ENCODE measurements at regions not wholly inside any gene's neighbourhood (a gene's known extent, or its start where the extent isn't known, plus 50 kb on each side); places are given as distances from the start of the nearest gene placed in this dataset.

DNA sequence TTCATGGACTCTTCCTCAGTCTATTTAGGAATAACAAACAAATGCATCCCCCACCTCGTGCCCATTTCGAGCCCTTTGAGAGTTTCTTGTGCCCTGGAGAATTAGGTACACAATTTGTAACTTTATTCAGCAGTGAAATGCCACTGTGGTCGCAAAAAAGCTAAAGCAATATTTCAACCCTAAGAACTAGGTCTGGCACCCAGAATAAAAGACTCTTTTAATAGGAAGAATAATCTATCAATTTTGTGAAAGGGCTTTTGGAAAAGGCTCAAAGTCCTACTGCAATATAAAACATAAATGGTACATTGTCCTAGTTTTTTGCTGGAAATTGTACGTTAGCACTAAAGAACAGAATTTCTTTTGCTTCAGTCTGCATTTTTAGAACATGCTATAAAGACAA, 304.6 kb upstream of the TENM3 start:
- peaks cover 3% of the 10 kb centered on the region for H3K9me3 Mint-ChIP-seq
- H3K4me3 Mint-ChIP-seq = no peak overlapping the region
- no peaks in the 10 kb centered on the region for H3K27me3 Mint-ChIP-seq
- ATAC-seq (replicated peaks) = no peak
- H3K4me1 Mint-ChIP-seq = no peaks in the 10 kb centered on the region
- H3K36me3 Mint-ChIP-seq (ENCODE audit: low read depth) = no peaks in the 10 kb centered on the region
- H3K27ac Mint-ChIP-seq = no peak overlapping the region

DNA sequence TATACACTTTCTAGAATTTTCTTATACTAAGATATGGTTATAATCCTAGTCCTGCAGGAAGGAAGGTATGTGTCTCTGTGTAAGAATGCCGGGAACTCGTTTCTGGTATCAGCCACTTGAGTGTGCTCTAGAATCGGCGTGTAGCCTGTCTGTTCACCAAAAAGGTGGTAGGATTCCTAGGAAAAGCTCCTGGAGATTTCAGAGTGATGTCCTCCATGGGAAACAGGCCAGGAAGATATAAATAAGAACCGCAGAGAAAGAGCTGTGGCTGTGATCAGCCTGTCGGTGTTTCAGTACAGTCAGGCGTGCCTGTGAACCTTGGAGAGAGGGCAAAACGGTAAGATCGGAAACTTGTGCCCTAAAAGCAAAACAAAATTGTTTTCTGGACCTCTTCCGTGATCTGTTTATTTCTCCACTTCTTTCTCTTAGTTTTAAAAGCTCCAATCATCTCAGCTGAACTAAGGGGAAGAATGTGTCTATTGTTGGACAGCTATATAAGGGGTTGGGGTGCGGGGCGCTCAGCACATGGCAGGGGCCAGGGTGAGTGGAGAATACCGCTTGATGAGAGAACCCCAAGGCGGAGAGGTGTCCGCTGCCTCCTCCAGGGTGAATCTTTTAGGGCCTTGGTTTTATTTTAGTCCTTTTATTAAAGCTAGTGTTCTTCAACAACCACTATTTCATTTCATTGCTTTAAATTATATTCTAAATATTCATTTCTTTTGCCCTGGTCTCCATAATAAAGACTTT, 303.8 kb upstream of the TENM3 start:
- Mint-ChIP-seq H3K9me3 (peaks cover 3% of the 10 kb centered on the region), H3K27ac (no peak overlapping the region), H3K4me3 (no peak overlapping the region), H3K4me1 (no peaks in the 10 kb centered on the region), H3K36me3 (ENCODE audit: low read depth) (no peaks in the 10 kb centered on the region), H3K27me3 (no peaks in the 10 kb centered on the region)
- ATAC-seq (replicated peaks) = no peak

- H3K4me3 Mint-ChIP-seq = no peak overlapping the region
- no peak overlapping the region for H3K27ac Mint-ChIP-seq
- H3K4me1 Mint-ChIP-seq = no peaks in the 10 kb centered on the region
- no peaks in the 10 kb centered on the region for H3K9me3 Mint-ChIP-seq
- no peaks in the 10 kb centered on the region for H3K27me3 Mint-ChIP-seq
- H3K36me3 Mint-ChIP-seq (ENCODE audit: low read depth) = no peaks in the 10 kb centered on the region
- no peak for ATAC-seq (replicated peaks)
Measured at GRCh38 chr4:181944527-181944926, 298.7 kb upstream of the TENM3 start.

DNA sequence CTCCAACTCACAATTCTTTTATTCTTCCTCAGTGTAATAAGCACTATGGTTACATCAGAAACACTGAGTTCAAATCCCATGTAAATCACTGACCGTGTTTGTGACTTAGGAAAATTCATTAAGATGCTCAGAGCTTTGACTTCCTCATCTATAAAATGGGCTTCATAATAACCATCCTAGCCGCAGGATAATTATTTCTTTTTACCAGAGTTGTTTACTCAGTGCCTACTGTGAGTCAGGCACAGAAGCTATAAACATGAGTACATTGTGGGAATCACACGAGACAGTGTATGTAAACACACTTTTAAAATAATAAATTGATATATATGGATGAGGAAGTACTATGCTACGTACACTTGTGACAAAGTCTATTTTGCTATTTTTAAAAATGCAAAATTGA, 296.3 kb upstream of the TENM3 start:
- Mint-ChIP-seq H3K27ac (no peak overlapping the region), H3K4me1 (no peaks in the 10 kb centered on the region), H3K27me3 (no peaks in the 10 kb centered on the region), H3K9me3 (no peaks in the 10 kb centered on the region), H3K36me3 (ENCODE audit: low read depth) (no peaks in the 10 kb centered on the region), H3K4me3 (no peak overlapping the region)
- no peak for ATAC-seq (replicated peaks)

DNA sequence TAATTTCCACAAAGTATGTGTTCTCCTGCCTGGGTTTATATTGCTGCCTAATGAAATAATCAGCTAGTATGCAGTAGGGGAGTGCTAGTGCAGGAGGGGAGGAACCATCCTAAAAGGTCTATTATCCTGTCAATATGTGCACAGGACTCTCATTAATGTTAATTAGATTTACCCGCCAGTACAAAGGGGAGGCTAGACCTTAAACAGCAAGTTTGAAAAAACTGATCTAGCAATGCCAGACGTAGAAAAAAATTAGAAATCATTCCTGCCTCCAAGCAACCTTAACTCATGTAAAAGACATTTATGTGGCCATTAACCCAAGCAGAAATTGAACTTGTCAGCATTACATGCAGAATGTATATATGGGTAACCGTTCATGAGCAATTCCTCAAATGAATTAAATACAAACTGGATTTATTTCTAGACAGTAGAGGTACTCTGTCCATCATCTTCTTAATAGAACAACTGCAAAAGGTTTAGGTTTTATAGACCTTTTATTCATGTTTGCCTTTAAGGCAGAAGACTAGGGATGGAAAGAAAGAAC, 294.3 kb upstream of the TENM3 start:
- H3K9me3 Mint-ChIP-seq = peaks cover 4% of the 10 kb centered on the region
- H3K4me3 Mint-ChIP-seq = no peak overlapping the region
- no peaks in the 10 kb centered on the region for H3K27me3 Mint-ChIP-seq
- no peaks in the 10 kb centered on the region for H3K4me1 Mint-ChIP-seq
- no peak overlapping the region for H3K27ac Mint-ChIP-seq
- ATAC-seq (replicated peaks) = no peak
- H3K36me3 Mint-ChIP-seq (ENCODE audit: low read depth) = no peaks in the 10 kb centered on the region

DNA sequence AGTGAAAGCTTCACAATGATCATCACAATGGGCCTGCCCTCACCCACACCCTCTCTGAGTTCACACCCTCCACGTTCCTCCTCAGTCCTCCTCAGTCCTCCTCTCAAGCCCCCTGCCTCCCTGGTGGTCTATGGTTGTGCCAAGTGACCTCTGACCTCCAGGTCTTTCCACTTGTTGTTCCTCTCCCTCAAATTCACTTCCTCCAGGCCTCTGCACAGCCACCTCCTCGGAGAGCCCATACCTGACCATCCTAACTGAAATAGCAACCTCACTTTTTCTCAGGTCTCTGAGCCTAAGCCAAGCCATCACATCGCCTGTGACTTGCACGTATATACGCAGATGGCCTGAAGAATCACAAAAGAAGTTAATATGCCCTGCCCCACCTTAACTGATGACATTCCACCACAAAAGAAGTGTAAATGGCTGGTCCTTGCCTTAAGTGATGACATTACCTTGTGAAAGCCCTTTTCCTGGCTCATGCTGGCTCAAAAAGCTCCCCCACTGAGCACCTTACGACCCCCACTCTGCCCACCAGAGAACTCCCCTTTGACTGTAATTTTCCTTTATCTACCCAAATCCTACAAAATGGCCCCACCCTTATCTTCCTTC, 293.4 kb upstream of the TENM3 start:
- no peak for ATAC-seq (replicated peaks)
- no peak overlapping the region for H3K27ac Mint-ChIP-seq
- no peaks in the 10 kb centered on the region for H3K36me3 Mint-ChIP-seq (ENCODE audit: low read depth)

DNA sequence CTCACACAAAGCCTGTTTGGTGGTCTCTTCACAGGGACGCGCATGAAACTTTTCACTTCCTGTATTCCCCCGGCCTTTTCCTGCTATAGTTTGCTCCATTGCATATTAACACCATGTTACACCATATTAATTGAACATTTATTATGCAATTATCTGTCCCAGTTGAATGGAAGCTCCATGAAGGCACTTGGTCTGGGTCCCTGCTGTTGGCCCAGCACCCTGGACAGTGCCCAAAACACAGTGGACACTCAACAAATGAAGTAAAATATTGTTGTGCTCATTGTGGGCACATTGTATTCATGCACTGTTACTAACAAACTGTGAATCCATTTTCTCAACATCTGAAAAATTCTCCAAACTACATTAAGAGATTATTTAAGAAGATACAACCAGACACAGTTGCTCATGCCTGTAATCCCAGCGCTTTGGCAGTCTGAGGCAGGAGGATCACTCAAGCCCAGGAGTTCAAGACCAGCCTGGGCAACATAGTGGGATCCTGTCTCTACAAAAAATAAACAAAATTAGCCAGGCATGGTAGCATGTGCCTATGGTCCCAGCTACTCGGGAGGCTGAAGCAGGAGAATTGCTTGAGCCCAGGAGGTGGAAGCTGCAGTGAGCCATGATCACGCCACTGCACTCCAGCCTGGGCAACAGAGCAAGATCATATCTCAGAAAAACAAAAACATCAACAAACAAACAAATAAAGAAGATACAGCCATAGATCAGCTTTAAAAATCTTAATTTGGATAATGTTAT, 292.7 kb upstream of the TENM3 start:
- Mint-ChIP-seq H3K27me3 (no peaks in the 10 kb centered on the region), H3K27ac (no peak overlapping the region), H3K9me3 (peaks cover 4% of the 10 kb centered on the region), H3K4me3 (no peak overlapping the region), H3K4me1 (no peaks in the 10 kb centered on the region), H3K36me3 (ENCODE audit: low read depth) (no peaks in the 10 kb centered on the region)
- ATAC-seq (replicated peaks) = no peak

More for the DNA sequence above, 293.4 kb upstream of the TENM3 start:
- Mint-ChIP-seq H3K9me3 (peaks cover 4% of the 10 kb centered on the region), H3K27me3 (no peaks in the 10 kb centered on the region), H3K4me3 (no peak overlapping the region), H3K4me1 (no peaks in the 10 kb centered on the region)

- no peak for ATAC-seq (replicated peaks)
- H3K4me1 Mint-ChIP-seq = no peaks in the 10 kb centered on the region
- peaks cover 4% of the 10 kb centered on the region for H3K9me3 Mint-ChIP-seq
- no peak overlapping the region for H3K27ac Mint-ChIP-seq
- no peaks in the 10 kb centered on the region for H3K36me3 Mint-ChIP-seq (ENCODE audit: low read depth)
- H3K27me3 Mint-ChIP-seq = no peaks in the 10 kb centered on the region
- H3K4me3 Mint-ChIP-seq = no peak overlapping the region
Measured at GRCh38 chr4:181951265-181951664, 291.9 kb upstream of the TENM3 start.

- no peak overlapping the region for H3K27ac Mint-ChIP-seq
- peaks cover 4% of the 10 kb centered on the region for H3K9me3 Mint-ChIP-seq
- H3K36me3 Mint-ChIP-seq (ENCODE audit: low read depth) = no peaks in the 10 kb centered on the region
- no peak for ATAC-seq (replicated peaks)
- no peaks in the 10 kb centered on the region for H3K27me3 Mint-ChIP-seq
- no peaks in the 10 kb centered on the region for H3K4me1 Mint-ChIP-seq
- H3K4me3 Mint-ChIP-seq = no peak overlapping the region
Measured at GRCh38 chr4:181952478-181952877, 290.7 kb upstream of the TENM3 start.

DNA sequence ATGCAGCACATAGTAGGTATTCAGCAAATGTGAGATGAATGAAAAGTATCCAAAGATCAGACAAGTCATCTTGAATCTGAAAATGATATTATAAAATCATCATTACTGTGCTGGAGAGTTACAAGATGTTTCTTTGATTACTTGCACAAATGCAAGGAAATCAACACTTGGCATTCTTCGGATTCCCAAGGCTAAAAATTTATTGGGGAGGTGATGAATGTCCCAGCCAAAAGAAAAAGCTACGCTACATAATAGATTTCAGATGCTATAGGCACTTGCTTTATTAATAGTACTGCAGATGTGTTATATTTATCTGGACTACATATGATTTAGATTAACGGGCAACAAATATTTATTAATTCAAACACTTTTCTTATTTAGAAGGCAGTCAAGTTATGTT, 286.7 kb upstream of the TENM3 start:
- ATAC-seq (replicated peaks) = no peak
- Mint-ChIP-seq H3K9me3 (peaks cover 4% of the 10 kb centered on the region), H3K4me3 (no peak overlapping the region), H3K27ac (no peak overlapping the region), H3K4me1 (no peaks in the 10 kb centered on the region), H3K27me3 (no peaks in the 10 kb centered on the region), H3K36me3 (ENCODE audit: low read depth) (no peaks in the 10 kb centered on the region)

- H3K36me3 Mint-ChIP-seq (ENCODE audit: low read depth) = no peaks in the 10 kb centered on the region
- H3K27me3 Mint-ChIP-seq = no peaks in the 10 kb centered on the region
- H3K27ac Mint-ChIP-seq = no peak overlapping the region
- H3K9me3 Mint-ChIP-seq = peaks cover 4% of the 10 kb centered on the region
- no peaks in the 10 kb centered on the region for H3K4me1 Mint-ChIP-seq
- H3K4me3 Mint-ChIP-seq = no peak overlapping the region
- no peak for ATAC-seq (replicated peaks)
Measured at GRCh38 chr4:181957088-181957487, 286.1 kb upstream of the TENM3 start.

- H3K4me3 Mint-ChIP-seq = no peak overlapping the region
- H3K36me3 Mint-ChIP-seq (ENCODE audit: low read depth) = no peaks in the 10 kb centered on the region
- peaks cover 5% of the 10 kb centered on the region for H3K9me3 Mint-ChIP-seq
- ATAC-seq (replicated peaks) = no peak
- no peaks in the 10 kb centered on the region for H3K4me1 Mint-ChIP-seq
- H3K27me3 Mint-ChIP-seq = no peaks in the 10 kb centered on the region
- no peak overlapping the region for H3K27ac Mint-ChIP-seq
Measured at GRCh38 chr4:181958446-181958845, 284.8 kb upstream of the TENM3 start.

- Mint-ChIP-seq H3K27ac (no peak overlapping the region), H3K4me3 (no peak overlapping the region), H3K36me3 (ENCODE audit: low read depth) (no peaks in the 10 kb centered on the region), H3K27me3 (no peaks in the 10 kb centered on the region), H3K9me3 (peaks cover 5% of the 10 kb centered on the region), H3K4me1 (no peaks in the 10 kb centered on the region)
- ATAC-seq (replicated peaks) = no peak
Measured at GRCh38 chr4:181959121-181959520, 284.1 kb upstream of the TENM3 start.

DNA sequence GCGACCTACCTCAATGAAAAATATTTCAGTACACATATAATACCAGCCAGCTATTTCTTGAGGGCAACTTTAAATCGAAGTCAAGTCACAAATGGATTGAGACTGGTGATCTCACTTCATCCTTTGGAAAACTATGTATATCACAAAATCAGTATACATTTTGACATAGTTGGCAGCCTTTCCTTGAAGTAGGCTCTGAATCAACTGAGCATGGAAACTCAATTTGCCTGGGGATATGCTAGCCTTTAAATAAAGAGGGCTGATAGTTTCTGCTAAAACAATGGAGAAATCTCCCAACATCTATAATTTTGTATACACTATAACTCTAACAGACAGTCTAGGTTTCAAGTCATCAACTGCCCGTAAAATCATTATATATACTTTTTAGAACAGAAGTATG, 282.8 kb upstream of the TENM3 start:
- no peak overlapping the region for H3K4me3 Mint-ChIP-seq
- ATAC-seq (replicated peaks) = no peak
- no peaks in the 10 kb centered on the region for H3K27me3 Mint-ChIP-seq
- H3K9me3 Mint-ChIP-seq = peaks cover 5% of the 10 kb centered on the region
- no peaks in the 10 kb centered on the region for H3K36me3 Mint-ChIP-seq (ENCODE audit: low read depth)
- H3K4me1 Mint-ChIP-seq = no peaks in the 10 kb centered on the region
- H3K27ac Mint-ChIP-seq = no peak overlapping the region

DNA sequence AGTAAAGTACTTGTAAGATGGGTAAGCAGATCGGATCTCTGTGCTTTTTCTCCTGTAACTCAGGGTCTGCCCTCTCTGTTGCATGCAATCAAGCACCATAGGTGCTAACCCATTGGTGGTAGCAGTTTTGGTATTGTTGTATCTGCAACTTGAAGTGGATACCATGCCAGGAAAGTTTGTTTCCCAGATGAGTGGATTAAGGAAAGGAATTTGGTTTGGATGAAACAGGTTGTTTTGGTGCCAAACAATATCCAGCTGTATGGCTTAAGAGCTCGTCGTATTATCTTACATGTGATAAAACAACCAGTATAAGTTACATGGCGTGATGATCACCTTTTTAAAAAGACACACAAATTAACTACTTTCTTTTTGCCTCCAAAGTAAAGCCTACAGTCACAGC, 280.9 kb upstream of the TENM3 start:
- Mint-ChIP-seq H3K36me3 (ENCODE audit: low read depth) (no peaks in the 10 kb centered on the region), H3K9me3 (peaks cover 5% of the 10 kb centered on the region), H3K4me1 (no peaks in the 10 kb centered on the region), H3K4me3 (no peak overlapping the region), H3K27me3 (no peaks in the 10 kb centered on the region), H3K27ac (no peak overlapping the region)
- ATAC-seq (replicated peaks) = no peak
